Neural cell (in vitro differentiated cells): ENCODE measurements at regions not wholly inside any gene's neighbourhood (a gene's known extent, or its start where the extent isn't known, plus 50 kb on each side); places are given as distances from the start of the nearest gene placed in this dataset.

ENCODE experiments used
- H2AFZ ChIP-seq: fragments of 200-600, 300-800 bp; sonication (generic), shearing (Covaris generic); 2 replicates; pipeline ENCODE4 v1.6.0; 2014; ENCODE audit warnings: low read depth, mild to moderate bottlenecking, antibody characterized with exemption, low read length, moderate library complexity
- H3F3A ChIP-seq: fragments of 200-600 bp; shearing (Covaris generic); 2 replicates; pipeline ENCODE4 v1.6.1; 2016; ENCODE audit warnings: mild to moderate bottlenecking, moderate library complexity, mixed read lengths, antibody characterized with exemption, low read length; ENCODE audit not compliant: insufficient read depth, poor library complexity, severe bottlenecking
- H3K27ac ChIP-seq: fragments of 200-600, 300-800 bp; sonication (generic), shearing (Covaris generic); 2 replicates; pipeline ENCODE4 v1.5.1; 2014; ENCODE audit warnings: mild to moderate bottlenecking, low read length, moderate library complexity
- H3K27me3 ChIP-seq: fragments of 300-800, 200-600 bp; sonication (generic), shearing (Covaris generic); 2 replicates; pipeline ENCODE4 v1.6.0; 2014; ENCODE audit warnings: mild to moderate bottlenecking, low read depth, low read length, moderate library complexity; ENCODE audit not compliant: insufficient read depth
- H3K36me3 ChIP-seq: fragments of 300-800, 200-600 bp; sonication (generic), shearing (Covaris generic); 2 replicates; pipeline ENCODE4 v1.5.1; 2014; ENCODE audit warnings: mild to moderate bottlenecking, antibody characterized with exemption, low read length, moderate library complexity; ENCODE audit not compliant: insufficient read depth
- H3K4me2 ChIP-seq: fragments of 300-800, 200-600 bp; sonication (generic), shearing (Covaris generic); 2 replicates; pipeline ENCODE4 v1.6.0; 2014; ENCODE audit warnings: mild to moderate bottlenecking, low read length
- H3K4me3 ChIP-seq: fragments of 300-800, 200-600 bp; sonication (generic), shearing (Covaris generic); 2 replicates; pipeline ENCODE4 v1.5.1; 2014; ENCODE audit warnings: mild to moderate bottlenecking, low read length, moderate library complexity
- H3K79me2 ChIP-seq: fragments of 200-600 bp; shearing (Covaris generic); replicated peaks from 2 replicates; pipeline ENCODE4 v1.6.0; 2014; ENCODE audit warnings: mild to moderate bottlenecking, low read length, moderate library complexity; ENCODE audit not compliant: insufficient read depth
- H3K9ac ChIP-seq: fragments of 300-800, 200-600 bp; sonication (generic), shearing (Covaris generic); 2 replicates; pipeline ENCODE4 v1.6.1; 2016; ENCODE audit warnings: mild to moderate bottlenecking, low read length, mixed read lengths
- H3K9me2 ChIP-seq: fragments of 200-600 bp; shearing (Covaris generic); 2 replicates; pipeline ENCODE4 v1.6.1; 2016; ENCODE audit warnings: mild to moderate bottlenecking, low read length, mixed read lengths; ENCODE audit not compliant: insufficient read depth
- H3K9me3 ChIP-seq: fragments of 200-600, 300-800 bp; sonication (generic), shearing (Covaris generic); 2 replicates; pipeline ENCODE4 v1.6.1; 2016; ENCODE audit warnings: mild to moderate bottlenecking, mixed run types, low read length, moderate library complexity, mixed read lengths
- H4K20me1 ChIP-seq: fragments of 200-600 bp; shearing (Covaris generic); 2 replicates; pipeline ENCODE4 v1.6.1; 2016; ENCODE audit warnings: mild to moderate bottlenecking, mixed run types; ENCODE audit not compliant: insufficient read depth
- EP300 ChIP-seq: fragments of 450-650 bp; conservative IDR thresholded peaks from 2 replicates; pipeline ENCODE4 v1.6.1; 2014; ENCODE audit warnings: antibody characterized with exemption, mild to moderate bottlenecking, moderate library complexity; ENCODE audit not compliant: poor library complexity, severe bottlenecking
- EZH2 ChIP-seq: fragments of 200-600, 300-800 bp; shearing (Covaris generic), sonication (generic); IDR thresholded peaks from 2 replicates; pipeline ENCODE4 v1.6.1; 2014; ENCODE audit warnings: antibody characterized with exemption, low read length, borderline replicate concordance, mild to moderate bottlenecking; ENCODE audit not compliant: insufficient read depth, poor library complexity, severe bottlenecking
- MXI1 ChIP-seq: fragments of 450-650 bp; conservative IDR thresholded peaks from 2 replicates; pipeline ENCODE4 v1.6.1; 2014; ENCODE audit warnings: antibody characterized with exemption, mild to moderate bottlenecking; ENCODE audit not compliant: poor library complexity, severe bottlenecking
- POLR2AphosphoS5 ChIP-seq: IDR thresholded peaks from 2 replicates; pipeline ENCODE4 v1.6.1; 2012
- RAD21 ChIP-seq: fragments of 450-650 bp; conservative IDR thresholded peaks from 2 replicates; pipeline ENCODE4 v1.6.1; 2014; ENCODE audit warnings: antibody characterized with exemption, mild to moderate bottlenecking, moderate library complexity
- SMC3 ChIP-seq: fragments of 450-650 bp; conservative IDR thresholded peaks from 2 replicates; pipeline ENCODE4 v1.6.1; 2014; ENCODE audit warnings: antibody characterized with exemption, mild to moderate bottlenecking, moderate library complexity; ENCODE audit not compliant: poor library complexity
- TAF1 ChIP-seq: IDR thresholded peaks from 2 replicates; pipeline ENCODE4 v1.6.1; 2012; ENCODE audit warnings: low read depth
- TF ChIP-seq, protein P1 (sequence below): IDR thresholded peaks from 2 replicates; pipeline ENCODE4 v1.6.1; 2012; ENCODE audit warnings: borderline replicate concordance
- TF ChIP-seq, protein P2 (sequence below): fragments of 450-650 bp; IDR thresholded peaks from 2 replicates; pipeline ENCODE4 v1.5.1; 2014; ENCODE audit warnings: antibody characterized with exemption, mild to moderate bottlenecking, moderate library complexity; ENCODE audit not compliant: poor library complexity, severe bottlenecking

DNA sequence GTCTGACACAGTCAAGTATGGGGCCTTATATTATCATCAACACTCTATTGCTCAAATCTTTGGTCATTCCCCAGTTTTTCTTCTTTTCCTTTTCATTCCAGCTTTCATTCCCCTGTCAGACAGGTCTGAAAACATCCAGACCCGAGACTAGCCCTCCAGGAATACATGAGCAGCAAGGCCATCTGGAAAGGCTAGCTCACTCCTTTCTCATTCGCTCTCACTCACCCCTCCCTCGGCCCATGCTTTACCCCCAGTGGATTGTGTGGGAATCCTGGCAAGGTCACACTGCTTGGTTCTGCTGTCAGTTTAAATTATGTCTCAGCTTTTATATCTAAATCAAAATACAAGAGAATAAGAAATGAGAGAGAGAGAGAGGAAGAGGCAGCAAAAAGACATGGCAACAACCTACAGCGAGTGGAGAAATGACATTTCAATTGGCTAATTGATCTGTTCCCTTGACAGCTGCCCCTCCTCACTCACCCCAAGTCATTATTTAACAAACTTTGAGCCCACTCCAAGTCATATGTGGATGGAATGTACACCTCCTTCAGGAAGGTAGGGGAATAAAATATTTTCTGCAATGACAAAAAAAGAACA is 962.2 kb downstream of the TUSC7 start:
- H3K9me2 ChIP-seq, result no peaks in the 10 kb centered on the region
- no peak overlapping the region for H3K4me3 ChIP-seq
- H3F3A ChIP-seq, result no peaks in the 10 kb centered on the region
- H3K27ac ChIP-seq, result no peak overlapping the region
- H3K4me2 ChIP-seq, result no peak overlapping the region
- H2AFZ ChIP-seq, result no peak overlapping the region
- H3K79me2 ChIP-seq, result no peaks in the 10 kb centered on the region
- H3K9me3 ChIP-seq, result no peaks in the 10 kb centered on the region
- no peaks in the 10 kb centered on the region for H3K36me3 ChIP-seq
- no peak for TF ChIP-seq TAF1
- TF ChIP-seq, protein P1, sequence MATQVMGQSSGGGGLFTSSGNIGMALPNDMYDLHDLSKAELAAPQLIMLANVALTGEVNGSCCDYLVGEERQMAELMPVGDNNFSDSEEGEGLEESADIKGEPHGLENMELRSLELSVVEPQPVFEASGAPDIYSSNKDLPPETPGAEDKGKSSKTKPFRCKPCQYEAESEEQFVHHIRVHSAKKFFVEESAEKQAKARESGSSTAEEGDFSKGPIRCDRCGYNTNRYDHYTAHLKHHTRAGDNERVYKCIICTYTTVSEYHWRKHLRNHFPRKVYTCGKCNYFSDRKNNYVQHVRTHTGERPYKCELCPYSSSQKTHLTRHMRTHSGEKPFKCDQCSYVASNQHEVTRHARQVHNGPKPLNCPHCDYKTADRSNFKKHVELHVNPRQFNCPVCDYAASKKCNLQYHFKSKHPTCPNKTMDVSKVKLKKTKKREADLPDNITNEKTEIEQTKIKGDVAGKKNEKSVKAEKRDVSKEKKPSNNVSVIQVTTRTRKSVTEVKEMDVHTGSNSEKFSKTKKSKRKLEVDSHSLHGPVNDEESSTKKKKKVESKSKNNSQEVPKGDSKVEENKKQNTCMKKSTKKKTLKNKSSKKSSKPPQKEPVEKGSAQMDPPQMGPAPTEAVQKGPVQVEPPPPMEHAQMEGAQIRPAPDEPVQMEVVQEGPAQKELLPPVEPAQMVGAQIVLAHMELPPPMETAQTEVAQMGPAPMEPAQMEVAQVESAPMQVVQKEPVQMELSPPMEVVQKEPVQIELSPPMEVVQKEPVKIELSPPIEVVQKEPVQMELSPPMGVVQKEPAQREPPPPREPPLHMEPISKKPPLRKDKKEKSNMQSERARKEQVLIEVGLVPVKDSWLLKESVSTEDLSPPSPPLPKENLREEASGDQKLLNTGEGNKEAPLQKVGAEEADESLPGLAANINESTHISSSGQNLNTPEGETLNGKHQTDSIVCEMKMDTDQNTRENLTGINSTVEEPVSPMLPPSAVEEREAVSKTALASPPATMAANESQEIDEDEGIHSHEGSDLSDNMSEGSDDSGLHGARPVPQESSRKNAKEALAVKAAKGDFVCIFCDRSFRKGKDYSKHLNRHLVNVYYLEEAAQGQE, result no peak
- TF ChIP-seq RAD21, result no peak
- no peak for TF ChIP-seq EP300
- no peak for TF ChIP-seq EZH2
- TF ChIP-seq, protein P2, sequence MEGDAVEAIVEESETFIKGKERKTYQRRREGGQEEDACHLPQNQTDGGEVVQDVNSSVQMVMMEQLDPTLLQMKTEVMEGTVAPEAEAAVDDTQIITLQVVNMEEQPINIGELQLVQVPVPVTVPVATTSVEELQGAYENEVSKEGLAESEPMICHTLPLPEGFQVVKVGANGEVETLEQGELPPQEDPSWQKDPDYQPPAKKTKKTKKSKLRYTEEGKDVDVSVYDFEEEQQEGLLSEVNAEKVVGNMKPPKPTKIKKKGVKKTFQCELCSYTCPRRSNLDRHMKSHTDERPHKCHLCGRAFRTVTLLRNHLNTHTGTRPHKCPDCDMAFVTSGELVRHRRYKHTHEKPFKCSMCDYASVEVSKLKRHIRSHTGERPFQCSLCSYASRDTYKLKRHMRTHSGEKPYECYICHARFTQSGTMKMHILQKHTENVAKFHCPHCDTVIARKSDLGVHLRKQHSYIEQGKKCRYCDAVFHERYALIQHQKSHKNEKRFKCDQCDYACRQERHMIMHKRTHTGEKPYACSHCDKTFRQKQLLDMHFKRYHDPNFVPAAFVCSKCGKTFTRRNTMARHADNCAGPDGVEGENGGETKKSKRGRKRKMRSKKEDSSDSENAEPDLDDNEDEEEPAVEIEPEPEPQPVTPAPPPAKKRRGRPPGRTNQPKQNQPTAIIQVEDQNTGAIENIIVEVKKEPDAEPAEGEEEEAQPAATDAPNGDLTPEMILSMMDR, result no peak
- no peaks in the 10 kb centered on the region for H3K27me3 ChIP-seq
- no peak overlapping the region for H3K9ac ChIP-seq
- no peaks in the 10 kb centered on the region for H4K20me1 ChIP-seq

DNA sequence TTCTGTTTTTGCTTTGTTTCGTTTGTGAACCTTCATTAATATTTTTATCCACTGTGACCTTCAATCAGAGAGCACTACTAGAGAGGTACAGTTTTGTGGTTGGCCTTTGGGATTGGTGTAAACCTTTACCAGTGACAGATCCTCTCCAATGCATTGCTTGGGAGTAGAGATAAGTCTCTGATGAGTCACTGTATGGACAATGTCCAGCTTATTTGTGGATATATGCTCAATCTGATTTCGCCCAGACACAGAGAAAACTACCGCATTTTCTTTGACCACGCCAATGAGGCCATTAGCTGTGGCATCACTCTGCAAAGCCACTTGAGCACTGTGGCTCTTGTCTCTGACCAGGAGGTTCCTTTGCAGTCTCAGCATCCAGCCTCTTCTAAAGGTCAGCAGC is 964.7 kb downstream of the TUSC7 start:
- TF ChIP-seq POLR2AphosphoS5, result no peak
- TF ChIP-seq EP300, result no peak
- TF ChIP-seq MXI1, result no peak
- no peak for TF ChIP-seq RAD21
- TF ChIP-seq, protein P2, result no peak
- no peak for TF ChIP-seq SMC3
- TF ChIP-seq TAF1, result no peak
- TF ChIP-seq, protein P1, result no peak
- no peak for TF ChIP-seq EZH2
- Histone ChIP-seq H3K9me2 (no peaks in the 10 kb centered on the region), H3K9ac (no peak overlapping the region), H3F3A (no peaks in the 10 kb centered on the region), H3K27ac (no peak overlapping the region), H3K4me2 (no peak overlapping the region), H3K9me3 (no peaks in the 10 kb centered on the region), H2AFZ (no peak overlapping the region), H3K79me2 (no peaks in the 10 kb centered on the region), H3K36me3 (no peaks in the 10 kb centered on the region), H3K27me3 (no peaks in the 10 kb centered on the region), H4K20me1 (no peaks in the 10 kb centered on the region), H3K4me3 (no peak overlapping the region)
